HUES6 (cell line): ENCODE measurements at regions not wholly inside any gene's neighbourhood (a gene's known extent, or its start where the extent isn't known, plus 50 kb on each side); places are given as distances from the start of the nearest gene placed in this dataset.
A peak's percentile ranks its signal among the peaks of the same experiment; 100 is the strongest.
"Not testable (repeated sequence)": the region's sequence is repeated elsewhere in the genome, so short reads cannot be mapped to it uniquely, and the experiment has no call there.

ENCODE experiments used
- H3K27ac ChIP-seq: 2 replicates; pipeline ENCODE4 v1.7.0; 2013; ENCODE audit warnings: low read depth, mild to moderate bottlenecking, low read length, inconsistent platforms
- H3K27me3 ChIP-seq: 2 replicates; pipeline ENCODE4 v1.6.1; 2013; ENCODE audit warnings: low read length; ENCODE audit not compliant: control insufficient read depth, insufficient read depth
- H3K36me3 ChIP-seq: 2 replicates; pipeline ENCODE4 v1.6.1; 2013; ENCODE audit warnings: low read length; ENCODE audit not compliant: control insufficient read depth, insufficient read depth
- H3K4me1 ChIP-seq: 2 replicates; pipeline ENCODE4 v1.6.1; 2013; ENCODE audit warnings: low read length; ENCODE audit not compliant: control insufficient read depth, insufficient read depth
- H3K4me3 ChIP-seq: 2 replicates; pipeline ENCODE4 v1.5.1; 2013; ENCODE audit warnings: low read depth, low read length
- H3K9ac ChIP-seq: one replicate; pipeline ENCODE4 v1.6.1; 2013; ENCODE audit warnings: mild to moderate bottlenecking, low read length
- H3K9me3 ChIP-seq: 2 replicates; pipeline ENCODE4 v1.6.1; 2013; ENCODE audit warnings: low read depth, low read length; ENCODE audit not compliant: control insufficient read depth, insufficient read depth

DNA sequence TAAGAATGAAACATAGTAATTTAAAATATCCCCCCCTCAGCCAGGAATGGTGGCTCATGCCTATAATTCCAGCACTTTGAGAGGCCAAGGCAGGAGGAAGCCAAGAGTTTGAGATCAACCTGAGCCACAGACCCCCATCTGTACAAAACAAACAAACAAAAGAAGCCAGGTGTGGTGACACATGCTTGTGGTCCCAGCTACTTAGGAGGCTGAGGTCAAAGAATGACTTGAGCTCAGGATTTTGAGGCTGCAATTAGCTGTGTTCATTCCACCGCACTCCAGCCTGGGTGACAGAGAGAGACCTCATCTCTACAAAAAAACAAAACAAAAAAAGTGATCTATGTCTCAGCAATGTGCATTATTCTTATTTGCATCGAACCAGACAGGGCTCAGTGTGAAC, 800.8 kb downstream of the MCTP2 start:
- no peak overlapping the region for H3K27ac ChIP-seq
- no peaks in the 10 kb centered on the region for H3K36me3 ChIP-seq
- peaks cover under 1% of the 10 kb centered on the region; the same call in 1 of the 2 replicates for H3K9me3 ChIP-seq
- H3K4me1 ChIP-seq, result no peaks in the 10 kb centered on the region
- H3K4me3 ChIP-seq, result no peak overlapping the region
- H3K9ac ChIP-seq, result no peak overlapping the region
- no peaks in the 10 kb centered on the region for H3K27me3 ChIP-seq

DNA sequence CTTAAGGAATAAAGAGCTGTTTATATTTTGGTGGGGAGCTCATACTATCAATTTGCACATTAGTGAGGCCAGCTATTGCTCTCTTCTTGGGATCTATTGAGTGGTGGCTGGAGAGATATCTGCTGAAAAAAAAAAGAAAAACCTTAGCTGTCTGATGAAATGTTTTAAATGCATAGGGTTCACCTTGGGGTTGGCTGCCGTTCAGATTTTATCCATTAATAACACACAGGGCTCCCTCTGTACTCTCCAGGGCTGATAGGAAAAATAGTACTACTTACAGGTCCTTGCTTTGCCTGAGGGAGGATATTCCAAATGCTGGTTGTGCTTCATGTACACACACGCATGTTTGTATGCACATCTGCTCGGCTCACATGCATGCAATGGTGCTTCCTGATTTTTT, 803.7 kb downstream of the MCTP2 start:
- H3K9me3 ChIP-seq, result peaks cover 10% of the 10 kb centered on the region; the same call in 1 of the 2 replicates
- no peak overlapping the region for H3K4me3 ChIP-seq
- H3K9ac ChIP-seq, result no peak overlapping the region

DNA sequence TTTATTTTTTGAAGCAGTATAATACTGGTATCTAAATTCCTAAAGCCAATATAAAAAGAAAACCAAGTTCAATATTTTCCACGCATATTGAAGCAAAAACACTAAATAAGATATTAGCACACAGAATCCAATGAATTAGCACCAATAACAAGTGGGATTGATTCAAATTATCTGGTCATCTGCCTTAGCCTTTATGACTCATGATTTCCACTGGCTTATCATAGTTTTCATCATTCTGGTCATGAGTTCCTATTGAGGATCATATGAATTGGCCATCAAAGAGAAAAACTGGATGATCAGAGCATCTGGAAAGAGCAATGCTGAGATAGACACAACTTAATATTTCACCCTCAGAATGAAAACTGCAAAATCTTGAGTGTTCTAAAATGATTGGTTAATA, 809.9 kb downstream of the MCTP2 start:
- peaks cover 35% of the 10 kb centered on the region for H3K4me1 ChIP-seq
- peaks cover 13% of the 10 kb centered on the region; the same call in 1 of the 2 replicates for H3K9me3 ChIP-seq
- H3K4me3 ChIP-seq, result no peak overlapping the region
- no peaks in the 10 kb centered on the region for H3K27me3 ChIP-seq
- no peak overlapping the region for H3K27ac ChIP-seq
- H3K9ac ChIP-seq, result no peak overlapping the region
- no peaks in the 10 kb centered on the region for H3K36me3 ChIP-seq

More for the DNA sequence above, 803.7 kb downstream of the MCTP2 start:
- Histone ChIP-seq H3K4me1 (no peaks in the 10 kb centered on the region), H3K27ac (no peak overlapping the region), H3K36me3 (no peaks in the 10 kb centered on the region), H3K27me3 (no peaks in the 10 kb centered on the region)

DNA sequence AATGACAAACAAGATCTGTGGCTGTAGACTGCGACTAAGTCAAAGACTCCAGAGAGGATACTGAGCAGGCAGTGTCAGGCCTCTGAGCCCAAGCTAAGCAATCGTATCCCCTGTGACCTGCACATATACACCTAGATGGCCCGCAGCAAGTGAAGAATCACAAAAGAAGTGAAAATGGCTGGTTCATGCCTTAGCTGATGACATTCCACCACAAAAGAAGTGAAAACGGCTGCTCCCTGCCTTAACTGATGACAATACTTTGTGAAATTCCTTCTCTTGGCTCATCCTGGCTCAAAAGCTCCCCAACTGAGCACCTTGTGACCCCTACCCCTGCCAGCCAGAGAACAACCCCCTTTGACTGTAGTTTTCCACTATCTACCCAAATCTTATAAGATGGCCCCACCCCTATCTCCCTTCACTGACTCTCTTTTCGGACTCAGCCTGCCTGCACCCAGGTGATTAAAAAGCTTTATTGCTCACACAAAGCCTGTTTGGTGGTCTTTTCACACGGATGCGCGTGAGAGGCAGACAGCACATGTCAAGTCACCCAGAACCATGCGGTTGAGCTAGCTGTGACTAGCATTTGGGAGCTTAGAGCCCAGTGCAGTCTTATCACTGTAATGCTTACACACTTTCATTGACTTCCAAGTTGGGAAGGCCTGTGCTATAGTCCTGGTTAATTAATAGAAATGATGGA, 812.0 kb downstream of the MCTP2 start:
- peaks cover 38% of the 10 kb centered on the region for H3K4me1 ChIP-seq
- H3K4me3 ChIP-seq, H3K36me3 ChIP-seq, H3K27me3 ChIP-seq: not testable (repeated sequence)
- peak overlapping the region; percentile 29 for H3K9ac ChIP-seq
- peaks cover 21% of the 10 kb centered on the region for H3K9me3 ChIP-seq
- H3K27ac ChIP-seq, result peak overlapping the region; percentile 35; the same call in 1 of the 2 replicates

DNA sequence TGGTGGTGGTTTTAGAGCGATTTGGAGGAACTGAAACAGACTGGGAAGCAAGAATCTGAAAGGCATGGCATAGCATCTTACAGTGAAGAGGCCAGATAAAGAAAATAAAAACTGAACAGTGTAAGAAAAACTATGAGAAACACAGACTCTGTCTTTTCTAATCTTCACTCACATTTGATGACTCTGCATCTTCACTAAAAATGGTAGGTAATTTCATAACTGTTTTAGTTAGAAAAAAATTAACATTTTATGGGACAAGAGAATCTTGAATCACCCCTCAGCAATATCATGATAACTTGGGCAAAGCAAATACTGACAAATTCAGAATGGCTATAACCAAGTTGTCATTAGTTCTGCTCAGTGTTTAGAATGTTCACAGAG, 812.6 kb downstream of the MCTP2 start:
- Histone ChIP-seq H3K27me3 (no peaks in the 10 kb centered on the region), H3K4me1 (peaks cover 38% of the 10 kb centered on the region), H3K36me3 (peaks cover 3% of the 10 kb centered on the region; the same call in 1 of the 2 replicates), H3K9me3 (peaks cover 26% of the 10 kb centered on the region), H3K27ac (peak overlapping the region; percentile 35; the same call in 1 of the 2 replicates), H3K4me3 (no peak overlapping the region), H3K9ac (peak overlapping the region; percentile 29)

DNA sequence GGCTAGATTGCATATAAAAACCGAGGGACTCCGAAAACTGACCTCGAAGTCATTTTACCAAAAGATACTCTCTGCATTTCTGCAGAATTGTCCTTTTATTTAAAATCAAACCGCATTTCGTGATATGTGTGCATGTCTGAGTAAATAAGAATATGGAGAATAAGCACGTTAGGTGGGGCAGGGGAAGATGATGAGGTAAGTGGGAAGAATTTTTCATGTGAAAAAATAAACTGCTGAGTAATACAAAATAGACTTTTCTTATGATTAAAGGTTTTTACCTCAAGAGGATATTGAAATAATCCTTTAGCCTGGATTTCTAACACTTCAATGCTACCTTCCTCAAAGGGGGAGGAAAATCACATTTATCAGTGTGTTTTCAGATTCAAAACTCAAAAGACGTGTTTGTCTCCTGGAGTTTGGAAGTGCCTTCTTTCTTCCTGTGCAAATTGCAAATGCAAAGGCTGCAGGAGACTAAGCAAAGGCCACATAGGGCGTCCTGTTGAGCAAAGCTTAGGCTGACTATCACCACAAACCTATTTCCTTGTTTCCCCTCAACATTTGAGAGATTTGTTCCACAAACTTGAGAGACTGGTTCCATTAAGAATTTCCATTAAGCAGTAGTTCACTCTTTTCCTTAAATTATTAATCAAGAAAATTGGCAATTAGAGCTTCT, 813.5 kb downstream of the MCTP2 start:
- Histone ChIP-seq H3K4me1 (peaks cover 38% of the 10 kb centered on the region), H3K27me3 (no peaks in the 10 kb centered on the region), H3K27ac (peak overlapping the region; percentile 35; the same call in 1 of the 2 replicates), H3K9me3 (peaks cover 29% of the 10 kb centered on the region), H3K9ac (peak overlapping the region; percentile 9), H3K36me3 (peaks cover 3% of the 10 kb centered on the region; the same call in 1 of the 2 replicates), H3K4me3 (0 out of 2 replicates have a peak overlapping the region, but pooled peaks have one; percentile 3)

DNA sequence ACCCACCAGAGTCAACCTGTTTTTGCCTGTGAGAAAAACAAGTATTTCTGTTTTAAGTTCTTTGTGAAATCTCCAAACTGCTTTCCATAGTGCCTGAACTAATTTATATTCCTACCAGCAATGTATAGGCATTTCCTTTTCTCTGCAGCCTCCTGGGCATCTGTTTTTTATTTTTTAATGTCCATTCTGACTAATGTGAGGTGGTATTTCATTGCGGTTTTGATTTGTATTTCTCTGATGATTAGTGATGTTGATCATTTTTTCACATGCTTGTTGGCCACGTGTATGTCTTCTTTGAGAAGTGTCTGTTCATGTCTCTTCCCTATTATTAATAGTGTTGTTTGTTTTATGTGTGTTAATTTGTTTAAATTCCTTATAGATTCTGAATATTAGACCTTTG, 820.5 kb downstream of the MCTP2 start:
- Histone ChIP-seq H3K9ac (no peak overlapping the region), H3K4me3 (no peak overlapping the region), H3K9me3 (peaks cover 21% of the 10 kb centered on the region), H3K27me3 (no peaks in the 10 kb centered on the region), H3K36me3 (peaks cover 1% of the 10 kb centered on the region; the same call in 1 of the 2 replicates), H3K27ac (no peak overlapping the region), H3K4me1 (no peaks in the 10 kb centered on the region)

DNA sequence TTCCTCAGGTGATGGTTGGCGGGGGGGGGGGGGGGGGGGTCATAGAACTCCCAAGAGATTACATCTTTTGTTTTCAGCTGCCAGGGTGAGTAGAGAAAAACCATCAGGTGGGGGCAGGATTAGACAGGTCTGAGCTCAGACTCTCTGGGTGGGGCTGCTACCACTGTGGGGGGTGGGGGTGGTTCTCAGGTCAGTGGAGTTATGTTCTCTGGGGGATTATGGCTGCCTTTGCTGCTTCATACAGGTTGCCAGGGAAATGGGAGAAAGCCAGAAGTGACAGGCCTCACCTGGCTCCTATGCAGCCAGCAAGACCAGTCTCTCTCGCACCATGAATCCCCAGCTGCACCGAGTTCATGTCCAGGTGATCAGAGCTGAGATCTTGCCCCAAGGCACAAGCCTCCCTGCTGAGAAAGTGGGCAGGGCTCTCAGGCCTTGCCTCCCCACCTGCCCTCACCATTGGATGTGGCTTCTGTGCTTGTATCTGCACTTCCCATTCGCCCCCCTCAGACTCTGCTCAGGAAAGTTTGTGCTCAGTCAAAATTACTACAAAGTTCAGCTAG, 828.1 kb downstream of the MCTP2 start:
- no peak overlapping the region for H3K4me3 ChIP-seq
- H3K9me3 ChIP-seq, result peaks cover 2% of the 10 kb centered on the region; the same call in 1 of the 2 replicates
- no peaks in the 10 kb centered on the region for H3K36me3 ChIP-seq

DNA sequence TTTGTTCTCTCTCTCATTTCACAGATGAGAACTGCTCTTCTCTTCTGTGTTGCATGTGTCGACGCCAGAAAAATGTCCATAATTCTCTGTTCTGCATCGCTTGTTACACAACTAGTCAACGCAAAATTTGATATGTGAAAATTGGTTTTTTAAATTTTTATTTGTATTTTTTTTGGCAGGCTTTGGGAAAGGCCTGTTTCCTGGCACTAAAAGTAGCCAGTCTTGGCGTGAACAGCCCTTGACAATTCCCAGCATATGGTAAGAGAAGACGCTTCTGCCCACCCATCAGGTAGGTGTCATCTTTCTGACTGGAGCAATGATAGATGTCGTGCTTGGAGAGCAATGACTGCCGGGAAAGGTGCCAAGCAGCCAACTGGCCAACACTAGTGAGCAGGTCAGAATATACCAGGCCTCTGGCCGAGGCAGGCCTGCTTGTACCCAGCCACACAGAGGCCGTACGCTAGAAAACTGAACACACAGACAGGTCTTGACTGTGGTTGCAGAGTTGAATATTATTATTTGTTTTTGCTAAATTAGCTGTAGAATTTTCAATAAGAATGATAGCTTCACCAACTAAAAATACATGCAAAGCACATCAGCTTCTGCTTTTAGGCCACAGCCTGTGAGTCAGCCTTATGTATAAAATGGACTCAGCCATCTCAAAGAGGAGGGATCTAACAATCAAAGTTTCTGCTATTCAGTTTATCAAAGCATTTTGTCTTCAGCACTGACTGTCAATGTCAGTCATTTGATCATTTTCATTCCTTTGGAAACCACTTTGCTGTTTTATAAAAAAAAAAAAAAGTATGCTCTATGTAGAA, 837.5 kb downstream of the MCTP2 start:
- H3K4me3 ChIP-seq, result no peak overlapping the region
- no peak overlapping the region for H3K27ac ChIP-seq
- H3K9ac ChIP-seq, result no peak overlapping the region
- H3K4me1 ChIP-seq, result no peaks in the 10 kb centered on the region
- peaks cover 27% of the 10 kb centered on the region for H3K9me3 ChIP-seq
- no peaks in the 10 kb centered on the region for H3K36me3 ChIP-seq
- H3K27me3 ChIP-seq, result no peaks in the 10 kb centered on the region

More for the DNA sequence above, 828.1 kb downstream of the MCTP2 start:
- Histone ChIP-seq H3K9ac (no peak overlapping the region), H3K27ac (no peak overlapping the region), H3K4me1 (no peaks in the 10 kb centered on the region), H3K27me3 (no peaks in the 10 kb centered on the region)

DNA sequence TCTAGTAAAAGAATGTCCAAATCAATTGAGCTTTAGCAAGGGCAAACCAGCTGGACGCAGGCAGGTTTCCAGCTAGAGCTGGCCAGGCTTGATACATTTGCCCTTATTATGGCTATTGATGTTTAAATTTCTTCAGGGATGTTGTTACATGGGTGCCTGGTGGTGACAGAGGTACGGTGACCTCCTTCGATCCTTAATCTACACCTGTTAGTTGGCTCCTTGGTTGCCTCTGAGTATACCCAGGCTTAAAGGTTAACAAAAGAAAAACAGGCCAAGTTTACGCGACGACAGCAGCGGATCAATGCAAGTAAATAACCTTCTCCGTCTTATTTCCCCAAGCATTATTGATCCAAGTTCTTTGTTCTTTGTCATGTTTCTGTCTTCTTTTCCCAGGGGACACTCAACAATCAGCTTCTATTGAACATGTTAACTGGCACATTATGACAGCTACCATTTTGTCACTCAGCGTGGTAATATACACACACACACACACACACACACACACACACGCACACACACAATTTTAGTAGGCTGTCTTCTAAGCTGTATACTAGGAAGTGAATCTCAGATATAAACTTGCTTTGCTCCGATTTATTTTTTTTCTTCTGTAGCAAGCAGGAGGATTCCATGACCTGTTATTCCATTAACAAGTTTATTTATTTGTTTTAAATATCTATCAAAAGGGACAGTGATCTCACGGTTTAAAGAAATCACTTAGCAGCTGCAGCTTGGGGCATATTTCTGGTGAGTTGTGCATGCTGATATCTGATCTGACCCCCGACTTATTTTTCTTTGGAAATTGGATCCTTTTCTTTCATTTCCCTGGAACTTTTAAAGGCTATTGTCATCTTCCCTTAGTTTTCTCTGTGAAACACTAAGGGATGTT, 844.7 kb downstream of the MCTP2 start:
- Histone ChIP-seq H3K4me1 (no peaks in the 10 kb centered on the region), H3K9ac (no peak overlapping the region), H3K27ac (no peak overlapping the region), H3K36me3 (no peaks in the 10 kb centered on the region), H3K4me3 (no peak overlapping the region), H3K9me3 (no peaks in the 10 kb centered on the region), H3K27me3 (no peaks in the 10 kb centered on the region)
